NCI-H510A (cell line): ENCODE measurements at regions not wholly inside any gene's neighbourhood (a gene's known extent, or its start where the extent isn't known, plus 50 kb on each side); places are given as distances from the start of the nearest gene placed in this dataset.
"Not testable (repeated sequence)": the region's sequence is repeated elsewhere in the genome, so short reads cannot be mapped to it uniquely, and the experiment has no call there.

Experiments used
- DNase-seq: peaks from one replicate; lab custom pipeline; 2025; lab: John Stamatoyannopoulos, UW

GRCh38 chr13:62779161-62779560 lies 1363.5 kb upstream of the PCDH20 start:
- DNase-seq, result no peak

GRCh38 chr13:62767473-62767872 lies 1351.8 kb upstream of the PCDH20 start:
- no peak for DNase-seq

GRCh38 chr13:62760724-62761123 lies 1345.1 kb upstream of the PCDH20 start:
- DNase-seq, result no peak

- no peak for DNase-seq
Measured at GRCh38 chr13:62747629-62748028, 1332.0 kb upstream of the PCDH20 start.

DNA sequence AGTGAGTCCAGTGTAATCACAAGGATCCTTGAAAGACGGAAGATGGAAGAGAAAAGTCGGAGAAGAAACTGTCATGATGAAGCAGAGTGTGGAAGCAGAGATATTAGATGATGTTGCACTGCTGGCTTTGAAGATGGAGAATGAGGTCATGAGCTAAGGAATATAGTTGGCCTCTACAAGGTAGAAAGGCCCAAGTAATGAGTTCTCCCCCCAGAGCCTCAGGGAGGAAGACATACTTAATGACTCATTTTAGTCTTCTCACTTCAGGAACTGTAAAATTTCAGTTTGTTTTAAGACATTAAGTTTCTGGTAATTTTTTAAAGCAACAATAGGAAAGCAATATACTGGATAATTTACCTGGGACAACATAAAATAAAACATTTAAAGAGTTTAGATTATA lies 1331.5 kb upstream of the PCDH20 start:
- no peak for DNase-seq

- not testable (repeated sequence) for DNase-seq
Measured at GRCh38 chr13:62729746-62730145, 1314.1 kb upstream of the PCDH20 start.

DNA sequence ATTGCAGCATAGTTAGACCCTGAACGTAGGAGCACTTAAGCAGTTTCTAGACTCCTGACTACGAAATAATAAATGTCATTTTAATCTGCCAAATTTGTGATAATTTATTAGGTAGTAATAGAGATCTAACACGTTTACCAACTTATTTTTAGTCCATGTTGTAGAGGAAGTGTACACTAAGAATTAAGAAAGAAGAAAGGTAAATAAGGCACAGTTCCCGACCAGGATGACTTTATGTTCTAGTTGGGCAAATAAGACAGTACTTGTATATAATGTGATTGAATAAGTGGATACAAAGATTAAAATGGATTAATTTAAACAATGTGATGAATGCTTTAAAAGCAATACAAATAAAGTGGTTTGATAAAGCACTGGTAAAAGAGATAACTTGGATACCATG lies 1306.2 kb upstream of the PCDH20 start:
- no peak for DNase-seq

GRCh38 chr13:62711948-62712347 lies 1296.3 kb upstream of the PCDH20 start:
- DNase-seq, result not testable (repeated sequence)

- DNase-seq, result no peak
Measured at GRCh38 chr13:62710787-62711186, 1295.1 kb upstream of the PCDH20 start.

GRCh38 chr13:62706048-62706447 lies 1290.4 kb upstream of the PCDH20 start:
- no peak for DNase-seq

GRCh38 chr13:62704875-62705274 lies 1289.2 kb upstream of the PCDH20 start:
- no peak for DNase-seq

GRCh38 chr13:62702502-62702901 lies 1286.9 kb upstream of the PCDH20 start:
- no peak for DNase-seq

DNA sequence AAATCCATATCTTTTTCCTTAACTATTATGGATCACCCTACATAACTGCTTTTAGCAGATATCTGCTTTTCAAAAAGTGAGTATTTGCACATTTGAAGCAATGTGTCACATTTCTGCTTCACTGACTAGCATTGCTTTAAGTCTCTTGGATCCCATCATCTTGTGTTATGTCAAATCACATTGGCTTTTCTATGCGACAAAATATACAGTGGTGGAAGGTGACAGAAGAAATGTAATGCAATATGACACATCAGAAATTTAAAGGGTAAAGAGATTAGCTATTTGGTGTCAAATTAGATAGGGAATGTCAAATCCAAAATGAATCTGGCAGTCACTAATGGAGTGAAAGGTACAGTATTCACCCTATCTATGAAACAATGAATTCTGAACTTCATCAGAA lies 1282.1 kb upstream of the PCDH20 start:
- DNase-seq, result no peak

DNA sequence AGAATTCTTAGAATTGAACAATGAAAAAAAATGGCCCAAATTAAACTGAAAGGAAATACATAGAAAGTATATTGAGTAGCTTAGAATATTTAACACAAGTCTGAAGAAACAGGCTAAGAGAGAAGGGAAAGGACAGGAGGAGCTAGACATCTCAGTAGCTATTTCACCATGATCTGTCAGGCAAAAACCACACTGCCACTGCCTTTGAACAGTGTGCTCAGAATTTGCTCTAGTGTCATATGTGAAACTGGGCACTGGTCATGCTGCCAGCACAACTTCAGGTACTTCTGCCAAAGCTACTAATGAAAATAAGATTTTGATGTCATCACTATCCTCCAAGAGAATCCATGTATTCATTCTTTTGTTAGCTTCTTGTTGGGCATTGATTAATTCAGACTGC lies 1280.8 kb upstream of the PCDH20 start:
- DNase-seq, result no peak

DNA sequence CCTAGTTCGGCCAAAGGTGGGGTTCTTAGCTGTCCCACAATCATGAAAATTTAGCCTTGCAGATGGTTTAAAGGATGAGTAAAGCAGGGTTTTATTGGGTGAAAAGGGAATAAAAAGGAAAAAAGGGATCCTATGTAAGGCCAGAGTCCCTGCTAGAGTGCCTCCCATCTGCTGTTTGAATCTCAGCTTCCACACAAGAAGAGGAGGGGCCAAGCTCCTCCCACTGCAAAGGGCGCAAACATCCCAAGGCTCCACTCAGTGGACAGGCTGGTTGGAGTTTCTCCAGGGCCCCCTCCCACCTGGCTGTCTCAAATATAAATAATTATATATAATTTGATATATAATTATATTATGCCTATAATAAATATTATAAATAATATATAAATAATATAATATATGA lies 1272.1 kb upstream of the PCDH20 start:
- DNase-seq, result no peak

DNA sequence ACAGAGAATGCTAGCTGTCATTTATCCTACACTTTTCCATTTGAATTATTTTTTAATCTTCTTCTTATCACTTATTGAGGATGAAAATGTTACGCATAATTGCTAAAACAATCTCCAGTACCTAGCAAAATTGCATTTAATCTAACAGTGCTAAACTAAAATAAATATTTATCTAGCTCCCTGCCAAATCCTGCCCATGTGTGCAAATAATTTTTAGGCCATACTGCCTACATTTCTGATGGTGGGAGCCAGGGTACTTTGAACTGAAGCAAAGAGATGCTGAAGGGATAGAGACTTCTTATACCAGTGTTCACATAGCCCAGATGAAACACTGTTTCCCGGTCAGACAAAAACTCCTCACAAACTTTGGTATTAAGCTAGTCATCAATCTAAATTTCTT lies 1268.7 kb upstream of the PCDH20 start:
- DNase-seq, result no peak

DNA sequence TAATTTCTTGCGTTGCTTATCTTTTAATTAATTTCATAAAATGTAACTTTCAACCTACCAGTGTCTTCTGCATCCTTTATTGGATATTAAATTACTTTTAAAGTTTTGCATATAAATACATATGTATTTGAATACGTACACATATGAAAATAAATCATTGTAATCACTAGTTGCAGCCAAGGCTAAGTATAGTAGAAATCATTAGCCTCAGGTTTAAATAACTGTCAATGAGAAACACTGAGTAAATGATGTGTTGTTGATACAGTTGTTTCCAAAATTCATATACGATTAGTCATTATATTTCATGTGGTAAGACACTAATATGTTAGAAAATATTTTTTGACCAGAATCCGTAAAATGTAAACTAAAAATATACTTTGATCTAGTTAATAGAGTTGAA lies 1267.1 kb upstream of the PCDH20 start:
- DNase-seq, result no peak

DNA sequence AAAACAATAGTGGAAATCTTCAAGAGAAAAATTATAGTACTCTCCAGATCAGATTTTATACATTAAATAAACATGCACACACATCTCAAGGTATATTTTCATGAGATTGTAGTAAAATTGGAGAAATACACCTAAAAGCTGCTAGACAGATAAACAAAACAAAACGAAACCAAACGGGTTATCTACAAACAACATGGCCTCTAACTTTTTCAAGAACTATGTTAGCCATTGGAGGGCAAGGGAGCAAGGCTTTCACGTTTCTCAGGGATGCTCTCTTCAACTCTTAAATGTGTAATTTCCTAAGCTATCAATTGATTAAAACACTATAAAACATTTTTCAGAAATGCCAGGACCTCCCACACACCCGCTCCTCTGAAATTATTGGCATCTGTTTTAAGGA lies 1262.4 kb upstream of the PCDH20 start:
- DNase-seq, result no peak

DNA sequence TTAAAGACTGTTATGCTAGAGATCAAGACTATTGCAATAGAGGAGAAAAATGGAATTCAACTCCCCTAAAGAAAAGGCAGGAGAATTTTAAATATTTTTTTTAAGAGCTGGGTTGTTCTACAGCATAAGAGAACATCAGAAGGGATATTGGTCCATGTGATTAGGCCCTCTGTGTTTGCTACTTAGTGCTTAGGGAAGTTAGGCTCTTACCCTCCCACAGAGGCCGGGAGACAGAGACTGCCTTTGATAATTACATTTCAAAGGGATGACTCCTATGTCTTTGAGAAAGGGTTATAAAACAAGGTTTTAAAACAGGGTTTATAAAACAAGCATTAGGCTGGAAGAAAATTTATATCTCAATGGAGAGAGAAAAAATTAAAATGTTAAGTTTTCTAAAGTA lies 1248.1 kb upstream of the PCDH20 start:
- no peak for DNase-seq

DNA sequence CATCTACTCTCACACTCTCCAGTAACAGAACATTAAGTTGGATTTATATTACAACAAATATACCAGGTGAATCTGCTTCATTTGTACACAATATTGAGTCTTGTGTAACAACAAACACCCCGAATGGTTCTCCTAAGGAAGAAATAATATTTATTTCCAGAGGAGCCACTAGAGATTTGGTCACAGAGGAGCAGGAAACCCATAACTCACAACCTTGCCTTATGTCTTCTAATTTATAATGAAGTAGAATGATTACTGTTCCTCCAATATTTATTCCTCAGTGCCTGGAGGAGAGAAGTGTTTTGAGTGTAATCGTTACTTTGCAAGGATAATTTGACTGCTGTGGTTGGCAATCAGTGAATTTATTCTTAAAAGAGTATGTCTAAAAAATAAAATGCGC lies 1243.7 kb upstream of the PCDH20 start:
- DNase-seq, result no peak

DNA sequence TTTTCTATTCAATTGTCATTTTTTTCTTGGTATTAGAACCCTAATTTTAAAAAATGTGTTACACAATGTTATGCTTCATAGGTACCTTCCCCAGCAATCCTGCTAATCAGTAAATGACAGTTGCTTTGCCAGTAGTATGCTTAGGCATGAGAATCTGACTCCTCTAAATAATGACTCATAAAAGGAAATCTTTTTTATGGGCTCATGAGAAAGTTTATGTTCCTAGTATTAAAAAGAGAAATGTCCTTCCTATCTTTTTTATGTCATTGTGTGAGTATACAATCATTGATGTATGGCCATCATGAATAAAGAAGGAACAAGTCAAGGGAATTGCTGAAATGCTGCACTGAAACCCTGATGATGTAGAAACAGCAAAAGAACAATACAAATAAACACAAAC lies 1237.7 kb upstream of the PCDH20 start:
- no peak for DNase-seq

GRCh38 chr13:62643799-62644524 lies 1228.3 kb upstream of the PCDH20 start:
- DNase-seq, result no peak

DNA sequence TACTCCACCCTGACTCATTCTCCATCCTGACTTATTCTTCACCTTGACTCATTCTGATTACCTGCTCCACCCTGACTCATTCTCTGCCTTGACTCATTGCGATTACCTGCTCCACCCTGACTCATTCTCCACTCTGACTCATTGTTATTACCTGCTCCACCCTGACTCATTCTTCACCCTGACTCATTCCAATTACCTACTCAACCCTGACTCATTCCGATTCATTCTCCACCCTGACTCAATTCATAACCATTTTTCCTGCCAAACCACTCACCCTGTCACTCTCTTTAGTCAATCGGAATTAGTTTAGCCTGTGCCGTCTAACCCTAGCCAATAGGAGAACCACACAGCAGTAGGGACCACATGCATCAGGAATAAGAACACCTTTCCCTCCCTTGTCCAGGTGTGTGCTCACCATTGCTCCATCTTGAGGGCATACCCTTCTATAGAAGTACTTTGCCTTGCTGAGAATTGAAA lies 1227.4 kb upstream of the PCDH20 start:
- no peak for DNase-seq

GRCh38 chr13:62635161-62635560 lies 1219.5 kb upstream of the PCDH20 start:
- DNase-seq, result no peak
